Bone marrow (tissue), 2 donors: ENCODE measurements at regions not wholly inside any gene's neighbourhood (a gene's known extent, or its start where the extent isn't known, plus 50 kb on each side); places are given as distances from the start of the nearest gene placed in this dataset.

Source experiments
- DNase-seq, 2 donors: peaks; one replicate each; lab custom pipeline; 2025; lab: John Stamatoyannopoulos, UW

GRCh38 chr2:123127236-123127635, 897.9 kb upstream of the CNTNAP5 start:
- no peak for DNase-seq

DNA sequence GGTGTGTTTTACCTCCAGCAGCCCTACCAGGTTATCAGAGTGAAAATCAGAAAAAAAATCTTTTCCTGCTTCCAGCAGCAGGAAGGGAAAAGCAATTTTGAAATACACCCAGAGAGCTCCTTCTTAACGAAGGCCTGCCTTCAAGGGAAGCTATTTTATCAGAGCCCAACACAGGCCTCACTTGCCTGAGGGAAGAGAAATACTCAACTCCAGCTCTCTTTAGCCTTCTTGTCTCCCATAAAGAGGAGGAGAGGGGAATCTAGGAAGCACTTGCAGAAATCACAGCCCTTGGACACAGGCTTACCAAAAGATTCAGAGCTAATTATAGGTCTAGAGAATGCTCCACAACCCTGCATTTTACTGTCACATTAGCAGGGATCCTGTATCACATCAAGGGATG, 896.1 kb upstream of the CNTNAP5 start:
- DNase-seq: no peak

DNA sequence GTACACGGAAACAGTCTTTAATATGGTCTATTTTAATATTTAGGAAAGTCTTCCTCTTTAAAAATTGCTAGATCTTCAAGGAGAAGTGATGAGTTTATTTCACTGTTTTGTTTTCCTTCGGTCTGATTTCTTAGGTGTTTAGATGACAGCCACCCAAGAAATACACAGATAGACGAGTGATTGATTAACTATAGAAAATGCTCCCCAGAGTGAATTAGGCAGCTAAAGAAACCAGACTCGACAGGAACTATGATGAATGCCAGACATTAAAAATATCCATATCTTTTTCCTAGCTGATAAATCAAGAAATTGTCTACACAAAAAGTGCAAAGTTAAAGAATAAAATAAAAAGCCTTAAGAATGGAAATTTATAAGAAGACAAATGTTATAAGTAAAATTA, 888.7 kb upstream of the CNTNAP5 start:
- no peak for DNase-seq

GRCh38 chr2:123144082-123144481, 881.0 kb upstream of the CNTNAP5 start:
- DNase-seq: no peak

DNA sequence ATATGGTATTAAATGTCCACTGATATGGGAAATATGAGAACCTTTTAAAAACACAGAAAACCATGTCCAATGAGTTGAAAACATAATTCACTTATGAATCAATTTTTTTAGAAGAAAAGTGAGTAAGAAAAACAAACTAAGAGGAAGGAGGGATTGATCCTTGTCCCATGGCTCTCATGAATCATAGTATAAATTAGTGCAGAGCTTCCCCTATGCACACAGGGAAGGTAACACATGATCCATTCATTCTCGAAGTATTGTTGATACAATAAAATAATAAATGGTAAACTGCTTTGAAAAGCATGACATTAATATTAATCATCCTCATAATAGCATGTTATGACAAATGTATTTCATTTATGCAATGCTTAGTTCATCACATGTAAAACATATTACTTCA, 872.0 kb upstream of the CNTNAP5 start:
- no peak for DNase-seq

- no peak for DNase-seq
Measured at GRCh38 chr2:123154195-123154594, 870.9 kb upstream of the CNTNAP5 start.

- DNase-seq: no peak
Measured at GRCh38 chr2:123157016-123157415, 868.1 kb upstream of the CNTNAP5 start.

GRCh38 chr2:123162400-123163016, 862.6 kb upstream of the CNTNAP5 start:
- no peak for DNase-seq

DNA sequence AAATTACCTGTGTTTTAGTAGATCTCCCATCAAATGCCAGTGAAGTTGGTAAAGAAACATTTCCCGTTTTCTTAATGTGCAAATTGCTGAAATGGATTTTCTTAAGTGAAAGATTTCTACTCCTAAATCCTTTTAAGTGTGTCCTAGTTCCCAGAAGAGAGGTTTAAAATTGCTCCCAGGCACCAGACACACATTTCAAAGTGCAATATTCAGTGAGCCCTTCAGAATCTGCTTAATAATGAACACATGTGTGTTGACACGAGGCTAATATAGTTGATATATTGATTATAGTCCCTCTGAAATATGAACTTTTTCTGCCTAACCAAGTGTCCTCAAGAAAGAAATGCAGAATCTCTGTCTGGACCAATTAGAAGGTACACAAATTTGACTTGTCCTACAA, 861.7 kb upstream of the CNTNAP5 start:
- no peak for DNase-seq

DNA sequence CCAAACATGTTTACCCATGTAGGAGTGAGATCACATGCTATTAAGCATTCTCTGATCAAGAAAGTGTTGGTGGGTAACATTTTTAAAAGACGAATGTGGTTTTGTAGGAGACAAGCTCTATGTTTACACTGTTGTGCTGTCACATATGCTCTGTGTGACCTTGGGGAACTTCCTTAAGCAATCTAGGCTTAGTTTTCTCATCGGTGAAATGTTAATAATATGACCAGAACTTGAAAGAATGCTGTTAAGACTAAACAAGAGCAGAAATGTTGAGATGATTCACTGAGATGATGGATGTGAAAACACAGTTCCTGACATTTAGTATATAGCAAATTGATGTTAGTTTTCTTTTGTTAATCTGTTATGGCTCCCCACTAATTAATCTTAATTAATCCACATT, 860.9 kb upstream of the CNTNAP5 start:
- no peak for DNase-seq

DNA sequence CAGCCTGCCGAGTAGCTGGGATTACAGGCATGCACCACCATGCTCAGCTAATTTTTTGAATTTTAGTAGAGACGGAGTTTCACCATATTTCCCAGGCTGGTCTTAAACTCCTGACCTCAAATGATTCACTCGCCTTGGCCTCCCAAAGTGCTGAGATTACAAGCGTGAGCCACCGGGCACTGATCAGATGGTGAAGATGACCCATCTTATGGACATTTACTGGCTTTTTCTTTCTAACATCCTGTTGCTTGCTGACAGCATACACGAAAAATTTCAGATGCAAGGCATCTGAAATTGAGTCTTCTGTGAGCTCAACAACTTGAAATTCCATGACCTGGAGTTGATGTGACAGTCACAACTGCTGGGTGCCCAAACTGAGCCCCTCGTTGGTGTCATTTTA, 859.5 kb upstream of the CNTNAP5 start:
- DNase-seq: no peak

GRCh38 chr2:123179526-123179925, 845.6 kb upstream of the CNTNAP5 start:
- DNase-seq: no peak

DNA sequence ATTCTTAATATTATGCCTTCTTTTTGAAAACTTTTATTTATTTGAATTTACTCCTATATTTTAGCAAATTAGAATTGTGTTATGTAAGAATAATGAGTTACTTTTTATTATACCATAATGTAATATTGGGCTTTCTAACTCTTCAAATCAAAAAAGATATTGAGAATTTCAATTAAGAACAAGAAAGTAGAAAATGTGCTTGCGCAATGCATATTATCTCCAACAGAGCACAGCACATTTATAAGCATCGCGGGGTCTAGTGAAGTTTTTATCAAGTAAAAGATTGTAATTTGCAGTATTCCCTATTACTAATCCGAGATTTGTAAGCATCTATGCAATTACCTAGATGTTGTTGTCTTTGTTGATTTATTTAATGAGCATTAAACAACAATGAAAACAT, 829.1 kb upstream of the CNTNAP5 start:
- DNase-seq: no peak

- DNase-seq: no peak
Measured at GRCh38 chr2:123200035-123200434, 825.1 kb upstream of the CNTNAP5 start.

- DNase-seq: no peak
Measured at GRCh38 chr2:123207245-123207644, 817.8 kb upstream of the CNTNAP5 start.

- DNase-seq: no peak
Measured at GRCh38 chr2:123209202-123209601, 815.9 kb upstream of the CNTNAP5 start.

GRCh38 chr2:123211181-123211580, 813.9 kb upstream of the CNTNAP5 start:
- no peak for DNase-seq

DNA sequence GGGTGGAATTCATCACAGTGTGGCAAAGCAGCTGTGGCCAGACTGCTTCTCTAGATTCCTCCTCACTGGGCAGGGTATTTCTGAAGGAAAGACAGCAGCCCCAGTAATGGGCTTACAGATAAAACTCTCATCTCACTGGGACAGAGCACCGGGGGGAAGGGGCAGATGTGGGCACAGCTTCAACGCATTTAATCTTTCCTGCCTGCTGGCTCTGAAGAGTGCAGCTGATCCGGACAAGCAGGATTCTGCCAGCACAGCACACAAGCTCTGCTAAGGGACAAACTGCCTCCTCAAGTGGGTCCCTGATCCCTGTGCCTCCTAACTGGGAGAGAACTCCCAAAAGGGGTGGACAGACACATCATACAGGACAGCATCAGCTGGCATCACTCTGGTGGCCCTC, 779.9 kb upstream of the CNTNAP5 start:
- DNase-seq: no peak

GRCh38 chr2:123258877-123259539, 766.1 kb upstream of the CNTNAP5 start:
- DNase-seq: no peak

DNA sequence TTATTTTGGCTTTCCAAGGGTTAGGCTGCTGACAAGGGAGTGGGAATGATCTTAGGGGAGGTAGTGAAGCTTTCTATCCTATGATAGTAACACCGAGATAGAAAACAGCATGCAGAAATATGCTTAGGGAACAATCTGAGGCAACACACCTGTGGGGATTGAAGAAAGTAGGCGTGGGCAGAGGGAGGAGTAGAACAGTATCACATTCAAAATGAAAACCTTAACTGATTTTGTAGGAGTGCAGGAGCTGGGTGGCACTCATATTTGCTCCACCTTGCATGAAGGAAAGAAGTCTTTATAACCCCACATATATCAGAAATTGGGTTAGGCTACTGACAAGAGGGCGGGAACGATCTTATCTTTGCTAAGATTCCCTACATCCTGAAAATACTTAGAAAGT, 762.2 kb upstream of the CNTNAP5 start:
- no peak for DNase-seq

- DNase-seq: no peak
Measured at GRCh38 chr2:123283431-123283830, 741.7 kb upstream of the CNTNAP5 start.

- DNase-seq: no peak
Measured at GRCh38 chr2:123303731-123304130, 721.4 kb upstream of the CNTNAP5 start.
